IMR-90 (cell line): ENCODE measurements at regions not wholly inside any gene's neighbourhood (a gene's known extent, or its start where the extent isn't known, plus 50 kb on each side); places are given as distances from the start of the nearest gene placed in this dataset.

Source experiments
- ATAC-seq: fragments of 200-7000 bp; cut with Tn5 transposase; 2 replicates; pipeline ENCODE4 v1.9.1; 2020; ENCODE audit warnings: low read depth, mild to moderate bottlenecking, moderate library complexity
- BruUV-seq: library from RNA; stranded (reverse); fragments of 400-500 nt; replicated peaks from 2 replicates; lab custom pipeline; 2021; lab: Mats Ljungman, UMichigan
- CTCF ChIA-PET: fragments of 300-600 bp; formaldehyde crosslinking; extraction: SDS; loops from one replicate; lab custom pipeline; 2021; ENCODE audit warnings: antibody characterized with exemption; lab: Yijun Ruan, JAX
- POLR2A ChIA-PET: fragments of 300-600 bp; sonication (Branson Sonifier 250); formaldehyde crosslinking; loops from one replicate; lab custom pipeline; 2022; ENCODE audit warnings: antibody characterized with exemption; ENCODE audit not compliant: unreplicated experiment; lab: Charles Lee
- DNase-seq: peaks from one replicate; pipeline ENCODE4 v3.0.0; 2013
- H2AFZ ChIP-seq: replicated peaks from 2 replicates; pipeline ENCODE3; 2013; ENCODE audit warnings: low read length, mild to moderate bottlenecking; ENCODE audit not compliant: poor library complexity
- H2AK5ac ChIP-seq: 2 replicates; pipeline ENCODE4 v1.6.1; 2013; ENCODE audit warnings: low read depth, low read length, inconsistent platforms
- H2AK9ac ChIP-seq: replicated peaks from 2 replicates; pipeline ENCODE3; 2013; ENCODE audit warnings: mild to moderate bottlenecking, low read depth, low read length, moderate library complexity; ENCODE audit not compliant: poor library complexity
- H2BK120ac ChIP-seq: 2 replicates; pipeline ENCODE4 v1.6.1; 2013; ENCODE audit warnings: low read depth, low read length, inconsistent platforms
- H2BK15ac ChIP-seq: 3 replicates; pipeline ENCODE4 v1.6.1; 2013; ENCODE audit warnings: low read depth, low read length, inconsistent platforms
- H2BK20ac ChIP-seq: 2 replicates; pipeline ENCODE4 v1.6.1; 2013; ENCODE audit warnings: low read depth, mild to moderate bottlenecking, inconsistent platforms, low read length, moderate library complexity
- H2BK5ac ChIP-seq: 2 replicates; pipeline ENCODE4 v1.6.1; 2013; ENCODE audit warnings: mild to moderate bottlenecking, low read depth, low read length, inconsistent platforms; ENCODE audit not compliant: poor library complexity, severe bottlenecking
- H3K14ac ChIP-seq: replicated peaks from 2 replicates; pipeline ENCODE4 v1.6.1; 2013; ENCODE audit warnings: low read depth, low read length, inconsistent platforms
- H3K18ac ChIP-seq: 2 replicates; pipeline ENCODE4 v1.6.1; 2013; ENCODE audit warnings: low read depth, low read length, control low read depth
- H3K23ac ChIP-seq: 2 replicates; pipeline ENCODE4 v1.6.1; 2013; ENCODE audit warnings: low read depth, low read length, inconsistent platforms
- H3K27ac ChIP-seq: 2 replicates; pipeline ENCODE4 v1.5.1; 2013; ENCODE audit warnings: mild to moderate bottlenecking, control low read depth, low read length; ENCODE audit not compliant: insufficient read depth
- H3K27me3 ChIP-seq: 2 replicates; pipeline ENCODE4 v1.6.1; 2013; ENCODE audit warnings: low read length; ENCODE audit not compliant: control insufficient read depth, insufficient read depth
- H3K36me3 ChIP-seq: 2 replicates; pipeline ENCODE4 v1.6.1; 2013; ENCODE audit warnings: low read length, mixed read lengths; ENCODE audit not compliant: control insufficient read depth, insufficient read depth
- H3K4ac ChIP-seq: 2 replicates; pipeline ENCODE4 v1.6.1; 2013; ENCODE audit warnings: low read depth, low read length, inconsistent platforms
- H3K4me1 ChIP-seq: 2 replicates; pipeline ENCODE4 v1.6.1; 2013; ENCODE audit warnings: low read length, mixed read lengths; ENCODE audit not compliant: control insufficient read depth, insufficient read depth
- H3K4me2 ChIP-seq: 2 replicates; pipeline ENCODE4 v1.6.1; 2013; ENCODE audit warnings: low read depth, mild to moderate bottlenecking, control low read depth, low read length, moderate library complexity
- H3K4me3 ChIP-seq: 2 replicates; pipeline ENCODE4 v1.5.1; 2013; ENCODE audit warnings: low read depth, mild to moderate bottlenecking, control low read depth, low read length, moderate library complexity; ENCODE audit not compliant: insufficient read depth
- H3K56ac ChIP-seq: 2 replicates; pipeline ENCODE4 v1.6.1; 2013; ENCODE audit warnings: low read length, inconsistent platforms; ENCODE audit not compliant: insufficient read depth; ENCODE audit errors: extremely low read depth
- H3K79me1 ChIP-seq, 2 experiments: 2 replicates each; pipeline ENCODE4 v1.6.1; 2013; ENCODE audit warnings: low read length in 2 of 2, inconsistent platforms in 1 of 2, low read depth in 1 of 2
- H3K9ac ChIP-seq: 2 replicates; pipeline ENCODE4 v1.6.1; 2013; ENCODE audit warnings: low read depth, low read length, control low read depth
- H3K9me1 ChIP-seq: 2 replicates; pipeline ENCODE4 v1.6.1; 2013; ENCODE audit warnings: low read length, inconsistent platforms; ENCODE audit not compliant: insufficient read depth
- H3K9me3 ChIP-seq: 2 replicates; pipeline ENCODE4 v1.6.1; 2013; ENCODE audit warnings: low read length; ENCODE audit not compliant: control insufficient read depth, insufficient read depth
- H4K20me1 ChIP-seq: 2 replicates; pipeline ENCODE4 v1.6.1; 2013; ENCODE audit warnings: low read length, inconsistent platforms; ENCODE audit not compliant: insufficient read depth
- H4K5ac ChIP-seq: 2 replicates; pipeline ENCODE4 v1.6.1; 2013; ENCODE audit warnings: mild to moderate bottlenecking, low read depth, low read length, control low read depth
- H4K8ac ChIP-seq, 2 experiments: 2 replicates each; pipeline ENCODE4 v1.6.1; 2013; ENCODE audit warnings: low read depth in 2 of 2, low read length in 2 of 2, control low read depth in 1 of 2, inconsistent platforms in 1 of 2
- H4K91ac ChIP-seq: 2 replicates; pipeline ENCODE4 v1.6.1; 2013; ENCODE audit warnings: low read depth, low read length, inconsistent platforms; ENCODE audit not compliant: insufficient read depth
- BHLHE40 ChIP-seq: fragments of 150-350 bp; IDR thresholded peaks from 2 replicates; pipeline ENCODE4 v1.6.1; 2016; ENCODE audit warnings: mild to moderate bottlenecking, low read depth, low read length
- CEBPB ChIP-seq: IDR thresholded peaks from 2 replicates; pipeline ENCODE4 v1.6.1; 2012; ENCODE audit warnings: low read depth, low read length, improper control_type of control experiment
- CHD1 ChIP-seq: IDR thresholded peaks from 2 replicates; pipeline ENCODE4 v1.6.1; 2012; ENCODE audit warnings: low read depth, low read length, improper control_type of control experiment
- FOS ChIP-seq: fragments of 150-350 bp; IDR thresholded peaks from 2 replicates; pipeline ENCODE4 v1.6.1; 2016; ENCODE audit warnings: low read depth, low read length
- POLR2A ChIP-seq: IDR thresholded peaks from 2 replicates; pipeline ENCODE4 v1.6.1; 2012; ENCODE audit warnings: mild to moderate bottlenecking, low read depth, low read length
- RAD21 ChIP-seq: IDR thresholded peaks from 2 replicates; pipeline ENCODE4 v1.6.1; 2012; ENCODE audit warnings: low read length, improper control_type of control experiment
- SMC3 ChIP-seq: fragments of 150-350 bp; IDR thresholded peaks from 2 replicates; pipeline ENCODE4 v1.6.1; 2016; ENCODE audit warnings: low read depth, mild to moderate bottlenecking, antibody characterized with exemption, low read length, moderate library complexity
- WGBS, 2 experiments: methylation state at CpG; one replicate each; pipeline versions ENCODE4 v1.1.5 to v1.1.7; 2013; ENCODE audit warnings: missing lambda C conversion rate in 2 of 2; ENCODE audit not compliant: insufficient read length in 1 of 2; ENCODE audit errors: extremely low coverage in 2 of 2; 5-methylcytosine and 5-hydroxymethylcytosine counted together
- dilution Hi-C: fragments of 300-500 bp; cut with HindIII; formaldehyde crosslinking; loops from one replicate; pipeline ENCODE4 v1.14.3; 2018; ENCODE audit warnings: low sequenced_read_pairs; ENCODE audit not compliant: unreplicated experiment
- in situ Hi-C: fragments of 300-500 bp; cut with MboI; formaldehyde crosslinking; loops from 3 replicates; pipeline ENCODE4 v1.14.3; 2019; ENCODE audit warnings: low sequenced_read_pairs, inconsistent platforms, mixed read lengths
- intact Hi-C: fragments of 100-400 bp; cut with micrococcal nuclease; formaldehyde crosslinking; loops from 2 replicates; pipeline ENCODE4 v1.10.0; 2022
- TF ChIP-seq, protein P1 (sequence below): conservative IDR thresholded peaks from 2 replicates; pipeline ENCODE4 v1.5.1; 2012; ENCODE audit warnings: mild to moderate bottlenecking, low read depth, low read length, improper control_type of control experiment

DNA sequence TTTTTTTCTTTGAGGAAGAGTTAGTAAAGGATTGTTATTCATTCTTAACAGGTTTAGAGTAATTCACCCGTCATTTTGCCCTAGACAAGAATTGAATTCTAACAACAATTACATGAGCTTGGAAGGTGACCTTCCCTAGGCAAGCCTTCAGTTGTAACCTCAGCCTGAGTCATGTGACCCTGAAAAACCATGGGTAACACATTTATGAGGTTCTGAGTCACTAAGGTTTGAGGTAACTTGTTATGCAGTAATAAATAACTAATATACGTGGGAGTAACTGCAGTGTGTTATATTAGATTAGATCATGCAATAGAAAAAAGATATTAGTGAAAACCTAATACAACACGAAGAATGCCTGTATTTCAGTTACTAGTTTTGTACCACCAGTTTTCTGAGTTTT lies 237.6 kb upstream of the NDN start:
- Histone ChIP-seq H3K18ac (no peak overlapping the region), H4K20me1 (no peaks in the 10 kb centered on the region), H2BK5ac (no peak overlapping the region), H3K56ac (no peak overlapping the region), H3K4me3 (no peak overlapping the region), H2BK15ac (no peak overlapping the region), H2AK9ac (no peak overlapping the region), H4K5ac (no peak overlapping the region), H3K9me3 (peaks cover 3% of the 10 kb centered on the region), H3K4me2 (no peak overlapping the region), H4K91ac (no peak overlapping the region), H4K8ac (no peak overlapping the region), H2AFZ (no peak overlapping the region), H3K27ac (no peak overlapping the region), H2AK5ac (no peak overlapping the region), H3K36me3 (no peaks in the 10 kb centered on the region), H2BK120ac (no peak overlapping the region), H3K14ac (no peak overlapping the region), H3K9ac (no peak overlapping the region), H3K79me1 (no peaks in the 10 kb centered on the region), H3K23ac (no peak overlapping the region), H2BK20ac (no peak overlapping the region), H3K9me1 (no peaks in the 10 kb centered on the region), H3K27me3 (no peaks in the 10 kb centered on the region), H3K4ac (no peak overlapping the region), H3K4me1 (no peaks in the 10 kb centered on the region)
- ChIA-PET CTCF (interaction anchor here (0.6 kb wide), 1 partner anchor 837 kb away, joined by 3 read pairs; no protein-coding TSS in a partner anchor), POLR2A (no interaction called here)
- intact Hi-C loops (no loop called here), in situ Hi-C loops (no loop called here), dilution Hi-C loops (no loop called here)
- no TSS peak for BruUV-seq
- ATAC-seq (no peak), DNase-seq (no peak)
- no CpG with 5 or more reads among the region's 3 CpGs for WGBS, 2 experiments
- TF ChIP-seq RAD21 (no peak), SMC3 (no peak), BHLHE40 (no peak), POLR2A (no peak), CHD1 (no peak), FOS (no peak), CEBPB (no peak)
- TF ChIP-seq, protein P1, sequence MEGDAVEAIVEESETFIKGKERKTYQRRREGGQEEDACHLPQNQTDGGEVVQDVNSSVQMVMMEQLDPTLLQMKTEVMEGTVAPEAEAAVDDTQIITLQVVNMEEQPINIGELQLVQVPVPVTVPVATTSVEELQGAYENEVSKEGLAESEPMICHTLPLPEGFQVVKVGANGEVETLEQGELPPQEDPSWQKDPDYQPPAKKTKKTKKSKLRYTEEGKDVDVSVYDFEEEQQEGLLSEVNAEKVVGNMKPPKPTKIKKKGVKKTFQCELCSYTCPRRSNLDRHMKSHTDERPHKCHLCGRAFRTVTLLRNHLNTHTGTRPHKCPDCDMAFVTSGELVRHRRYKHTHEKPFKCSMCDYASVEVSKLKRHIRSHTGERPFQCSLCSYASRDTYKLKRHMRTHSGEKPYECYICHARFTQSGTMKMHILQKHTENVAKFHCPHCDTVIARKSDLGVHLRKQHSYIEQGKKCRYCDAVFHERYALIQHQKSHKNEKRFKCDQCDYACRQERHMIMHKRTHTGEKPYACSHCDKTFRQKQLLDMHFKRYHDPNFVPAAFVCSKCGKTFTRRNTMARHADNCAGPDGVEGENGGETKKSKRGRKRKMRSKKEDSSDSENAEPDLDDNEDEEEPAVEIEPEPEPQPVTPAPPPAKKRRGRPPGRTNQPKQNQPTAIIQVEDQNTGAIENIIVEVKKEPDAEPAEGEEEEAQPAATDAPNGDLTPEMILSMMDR = no peak
